ENCODE measurements at regions not wholly inside any gene's neighbourhood (a gene's known extent, or its start where the extent isn't known, plus 50 kb on each side); places are given as distances from the start of the nearest gene placed in this dataset.

DNA sequence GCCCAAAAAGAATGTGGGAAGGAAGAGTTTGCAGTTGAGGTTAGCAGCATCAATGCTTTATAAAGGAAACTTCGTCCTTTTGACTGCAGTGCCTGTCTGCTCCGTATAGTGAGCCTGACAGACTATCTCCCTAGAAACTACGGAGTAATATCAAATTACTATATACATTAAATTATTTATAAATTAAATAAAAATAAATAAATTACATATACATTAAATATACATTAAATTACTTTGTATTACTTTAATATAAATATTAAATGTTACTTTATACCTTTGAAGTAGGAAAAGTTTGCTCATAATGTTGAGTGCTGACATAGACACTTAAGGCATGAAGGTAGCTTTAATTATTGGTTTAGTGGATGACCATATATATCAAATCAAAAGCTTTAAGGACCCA is 165.2 kb downstream of the IL15 start:
- ATAC-seq (ENCODE audit: poor library complexity): no peak
- no peak for DNase-seq
- Mint-ChIP-seq H3K27me3 (no peaks in the 10 kb centered on the region), H3K4me1 (ENCODE audit: low read depth) (no peaks in the 10 kb centered on the region), H3K36me3 (ENCODE audit: low read depth) (no peaks in the 10 kb centered on the region), H3K4me3 (no peak overlapping the region), H3K9me3 (no peaks in the 10 kb centered on the region), H3K27ac (no peak overlapping the region)
- ChIA-PET CTCF (no interaction called here), POLR2A (no interaction called here)
- no peaks in the 10 kb centered on the region for H3K36me3 ChIP-seq (ENCODE audit: insufficient read depth, low read length)
- no peaks in the 10 kb centered on the region for H3K4me1 ChIP-seq (ENCODE audit: insufficient read depth, low read length)
- H3K27me3 ChIP-seq (ENCODE audit: control insufficient read depth in 1 of 2, insufficient read depth in 2 of 2, low read length in 2 of 2): no peaks in the 10 kb centered on the region
- no peak overlapping the region for H3K27ac ChIP-seq (ENCODE audit: low read depth in 1 of 2, low read length in 2 of 2)
- H3K4me3 ChIP-seq (ENCODE audit: low read length): no peak overlapping the region
- TF ChIP-seq, protein P1, sequence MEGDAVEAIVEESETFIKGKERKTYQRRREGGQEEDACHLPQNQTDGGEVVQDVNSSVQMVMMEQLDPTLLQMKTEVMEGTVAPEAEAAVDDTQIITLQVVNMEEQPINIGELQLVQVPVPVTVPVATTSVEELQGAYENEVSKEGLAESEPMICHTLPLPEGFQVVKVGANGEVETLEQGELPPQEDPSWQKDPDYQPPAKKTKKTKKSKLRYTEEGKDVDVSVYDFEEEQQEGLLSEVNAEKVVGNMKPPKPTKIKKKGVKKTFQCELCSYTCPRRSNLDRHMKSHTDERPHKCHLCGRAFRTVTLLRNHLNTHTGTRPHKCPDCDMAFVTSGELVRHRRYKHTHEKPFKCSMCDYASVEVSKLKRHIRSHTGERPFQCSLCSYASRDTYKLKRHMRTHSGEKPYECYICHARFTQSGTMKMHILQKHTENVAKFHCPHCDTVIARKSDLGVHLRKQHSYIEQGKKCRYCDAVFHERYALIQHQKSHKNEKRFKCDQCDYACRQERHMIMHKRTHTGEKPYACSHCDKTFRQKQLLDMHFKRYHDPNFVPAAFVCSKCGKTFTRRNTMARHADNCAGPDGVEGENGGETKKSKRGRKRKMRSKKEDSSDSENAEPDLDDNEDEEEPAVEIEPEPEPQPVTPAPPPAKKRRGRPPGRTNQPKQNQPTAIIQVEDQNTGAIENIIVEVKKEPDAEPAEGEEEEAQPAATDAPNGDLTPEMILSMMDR (IDR thresholded peaks at IDR 0.05): no peak
- no peaks in the 10 kb centered on the region for H3K9me3 ChIP-seq (ENCODE audit: control insufficient read depth in 1 of 2, insufficient read depth in 1 of 2, low read length in 2 of 2)
- intact Hi-C loops (cut with DNase I, micrococcal nuclease): no loop called here

- Mint-ChIP-seq H3K4me1 (ENCODE audit: low read depth) (no peaks in the 10 kb centered on the region), H3K9me3 (no peaks in the 10 kb centered on the region), H3K36me3 (ENCODE audit: low read depth) (no peaks in the 10 kb centered on the region), H3K27me3 (no peaks in the 10 kb centered on the region), H3K27ac (no peak overlapping the region), H3K4me3 (no peak overlapping the region)
- Histone ChIP-seq H3K9me3 (ENCODE audit: control insufficient read depth in 1 of 2, insufficient read depth in 1 of 2, low read length in 2 of 2) (no peaks in the 10 kb centered on the region), H3K27ac (ENCODE audit: low read depth in 1 of 2, low read length in 2 of 2) (no peak overlapping the region), H3K4me1 (ENCODE audit: insufficient read depth, low read length) (no peaks in the 10 kb centered on the region), H3K4me3 (ENCODE audit: low read length) (no peak overlapping the region), H3K36me3 (ENCODE audit: insufficient read depth, low read length) (no peaks in the 10 kb centered on the region), H3K27me3 (ENCODE audit: control insufficient read depth in 1 of 2, insufficient read depth in 2 of 2, low read length in 2 of 2) (no peaks in the 10 kb centered on the region)
- ATAC-seq (ENCODE audit: poor library complexity) (no peak), DNase-seq (no peak)
- ChIA-PET POLR2A (no interaction called here), CTCF (no interaction called here)
- TF ChIP-seq, protein P1 (IDR thresholded peaks at IDR 0.05): no peak
- intact Hi-C loops (cut with DNase I, micrococcal nuclease): no loop called here
Measured at GRCh38 chr4:141802333-141802732, 165.9 kb downstream of the IL15 start.

- DNase-seq (no peak), ATAC-seq (ENCODE audit: poor library complexity) (no peak)
- Histone ChIP-seq H3K4me3 (ENCODE audit: low read length) (no peak overlapping the region), H3K4me1 (ENCODE audit: insufficient read depth, low read length) (no peaks in the 10 kb centered on the region), H3K9me3 (ENCODE audit: control insufficient read depth in 1 of 2, insufficient read depth in 1 of 2, low read length in 2 of 2) (no peaks in the 10 kb centered on the region), H3K36me3 (ENCODE audit: insufficient read depth, low read length) (no peaks in the 10 kb centered on the region), H3K27ac (ENCODE audit: low read depth in 1 of 2, low read length in 2 of 2) (no peak overlapping the region), H3K27me3 (ENCODE audit: control insufficient read depth in 1 of 2, insufficient read depth in 2 of 2, low read length in 2 of 2) (no peaks in the 10 kb centered on the region)
- Mint-ChIP-seq H3K4me3 (no peak overlapping the region), H3K36me3 (ENCODE audit: low read depth) (no peaks in the 10 kb centered on the region), H3K27me3 (no peaks in the 10 kb centered on the region), H3K4me1 (ENCODE audit: low read depth) (no peaks in the 10 kb centered on the region), H3K9me3 (no peaks in the 10 kb centered on the region), H3K27ac (no peak overlapping the region)
- intact Hi-C loops (cut with DNase I, micrococcal nuclease): no loop called here
- ChIA-PET CTCF (no interaction called here), POLR2A (no interaction called here)
- TF ChIP-seq, protein P1 (IDR thresholded peaks at IDR 0.05): no peak
Measured at GRCh38 chr4:141804836-141805235, 168.5 kb downstream of the IL15 start.
